ENCODE measurements at regions not wholly inside any gene's neighbourhood (a gene's known extent, or its start where the extent isn't known, plus 50 kb on each side); places are given as distances from the start of the nearest gene placed in this dataset.

GRCh38 chr3:20564966-20565365 is 379.0 kb upstream of the SGO1 start:
- Histone ChIP-seq H3K79me2 (ENCODE audit: control insufficient read depth, insufficient read depth, low read length, poor library complexity) (no peaks in the 10 kb centered on the region), H4K12ac (ENCODE audit: low read depth, low read length) (no peak overlapping the region), H2BK12ac (ENCODE audit: low read length) (no peak overlapping the region), H3K4me3 (ENCODE audit: low read depth, low read length) (no peak overlapping the region), H4K8ac (ENCODE audit: low read depth, low read length) (no peak overlapping the region), H3K36me3 (ENCODE audit: control insufficient read depth in 1 of 2, insufficient read depth in 2 of 2, low read length in 2 of 2) (no peaks in the 10 kb centered on the region), H3K27me3 (ENCODE audit: insufficient read depth, low read length) (no peaks in the 10 kb centered on the region), H4K91ac (ENCODE audit: low read depth, low read length) (no peak overlapping the region), H3K23ac (ENCODE audit: low read length) (no peak overlapping the region), H2BK5ac (ENCODE audit: low read depth, low read length, poor library complexity) (no peak overlapping the region), H2AFZ (ENCODE audit: insufficient read depth, low read length, poor library complexity) (no peak overlapping the region), H3K18ac (ENCODE audit: low read length) (no peak overlapping the region), H3K4me2 (ENCODE audit: low read length) (no peak overlapping the region), H3K14ac (ENCODE audit: low read length) (no peak overlapping the region), H2BK120ac (ENCODE audit: insufficient read depth, low read length, poor library complexity) (no peak overlapping the region), H3K4ac (ENCODE audit: low read depth, low read length) (no peak overlapping the region), H3K9ac (ENCODE audit: low read length) (no peak overlapping the region), H3K27ac (ENCODE audit: low read depth, low read length) (no peak overlapping the region), H3K9me3 (ENCODE audit: insufficient read depth, low read depth, low read length) (no peaks in the 10 kb centered on the region), H2AK5ac (ENCODE audit: low read length) (no peak overlapping the region), H3K4me1 (ENCODE audit: control insufficient read depth in 1 of 2, insufficient read depth in 2 of 2, low read length in 2 of 2) (peaks cover 2% of the 10 kb centered on the region in 2 experiments), H3K79me1 (ENCODE audit: low read length) (no peaks in the 10 kb centered on the region)
- DNase-seq: no peak
- WGBS (ENCODE audit: extremely low coverage, insufficient coverage, insufficient read length): no CpG with 5 or more reads among the region's 3 CpGs

GRCh38 chr3:20563985-20564384 is 378.0 kb upstream of the SGO1 start:
- no peak overlapping the region for H4K12ac ChIP-seq (ENCODE audit: low read depth, low read length)
- no CpG with 5 or more reads among the region's 2 CpGs for WGBS (ENCODE audit: extremely low coverage, insufficient coverage, insufficient read length)
- no peak overlapping the region for H2AFZ ChIP-seq (ENCODE audit: insufficient read depth, low read length, poor library complexity)
- H3K4me2 ChIP-seq (ENCODE audit: low read length): no peak overlapping the region
- no peak overlapping the region for H3K14ac ChIP-seq (ENCODE audit: low read length)
- H2BK120ac ChIP-seq (ENCODE audit: insufficient read depth, low read length, poor library complexity): no peak overlapping the region
- no peak overlapping the region for H4K91ac ChIP-seq (ENCODE audit: low read depth, low read length)
- no peaks in the 10 kb centered on the region for H3K9me3 ChIP-seq (ENCODE audit: insufficient read depth, low read depth, low read length)
- H3K27ac ChIP-seq (ENCODE audit: low read depth, low read length): no peak overlapping the region
- no peak overlapping the region for H3K4me3 ChIP-seq (ENCODE audit: low read depth, low read length)
- H2AK5ac ChIP-seq (ENCODE audit: low read length): no peak overlapping the region
- no peaks in the 10 kb centered on the region for H3K79me2 ChIP-seq (ENCODE audit: control insufficient read depth, insufficient read depth, low read length, poor library complexity)
- H2BK12ac ChIP-seq (ENCODE audit: low read length): no peak overlapping the region
- no peak overlapping the region for H3K4ac ChIP-seq (ENCODE audit: low read depth, low read length)
- H3K4me1 ChIP-seq (ENCODE audit: control insufficient read depth in 1 of 2, insufficient read depth in 2 of 2, low read length in 2 of 2): peaks cover 2% of the 10 kb centered on the region in 2 experiments
- H3K36me3 ChIP-seq (ENCODE audit: control insufficient read depth in 1 of 2, insufficient read depth in 2 of 2, low read length in 2 of 2): no peaks in the 10 kb centered on the region
- no peak overlapping the region for H4K8ac ChIP-seq (ENCODE audit: low read depth, low read length)
- no peaks in the 10 kb centered on the region for H3K79me1 ChIP-seq (ENCODE audit: low read length)
- no peaks in the 10 kb centered on the region for H3K27me3 ChIP-seq (ENCODE audit: insufficient read depth, low read length)
- no peak overlapping the region for H2BK5ac ChIP-seq (ENCODE audit: low read depth, low read length, poor library complexity)
- no peak overlapping the region for H3K9ac ChIP-seq (ENCODE audit: low read length)
- no peak overlapping the region for H3K18ac ChIP-seq (ENCODE audit: low read length)
- no peak for DNase-seq
- no peak overlapping the region for H3K23ac ChIP-seq (ENCODE audit: low read length)

- no peaks in the 10 kb centered on the region for H3K79me2 ChIP-seq (ENCODE audit: control insufficient read depth, insufficient read depth, low read length, poor library complexity)
- H2AK5ac ChIP-seq (ENCODE audit: low read length): no peak overlapping the region
- no peak overlapping the region for H3K27ac ChIP-seq (ENCODE audit: low read depth, low read length)
- no peaks in the 10 kb centered on the region for H3K9me3 ChIP-seq (ENCODE audit: insufficient read depth, low read depth, low read length)
- no peak overlapping the region for H2AFZ ChIP-seq (ENCODE audit: insufficient read depth, low read length, poor library complexity)
- no peak overlapping the region for H3K18ac ChIP-seq (ENCODE audit: low read length)
- no peak overlapping the region for H2BK12ac ChIP-seq (ENCODE audit: low read length)
- no peak overlapping the region for H3K4ac ChIP-seq (ENCODE audit: low read depth, low read length)
- H3K36me3 ChIP-seq (ENCODE audit: control insufficient read depth in 1 of 2, insufficient read depth in 2 of 2, low read length in 2 of 2): no peaks in the 10 kb centered on the region
- no peak overlapping the region for H3K4me3 ChIP-seq (ENCODE audit: low read depth, low read length)
- no peaks in the 10 kb centered on the region for H3K27me3 ChIP-seq (ENCODE audit: insufficient read depth, low read length)
- DNase-seq: no peak
- H2BK120ac ChIP-seq (ENCODE audit: insufficient read depth, low read length, poor library complexity): no peak overlapping the region
- peaks cover 2% of the 10 kb centered on the region in 2 experiments for H3K4me1 ChIP-seq (ENCODE audit: control insufficient read depth in 1 of 2, insufficient read depth in 2 of 2, low read length in 2 of 2)
- no peak overlapping the region for H4K12ac ChIP-seq (ENCODE audit: low read depth, low read length)
- no peaks in the 10 kb centered on the region for H3K79me1 ChIP-seq (ENCODE audit: low read length)
- no peak overlapping the region for H2BK5ac ChIP-seq (ENCODE audit: low read depth, low read length, poor library complexity)
- no peak overlapping the region for H3K4me2 ChIP-seq (ENCODE audit: low read length)
- WGBS (ENCODE audit: extremely low coverage, insufficient coverage, insufficient read length): no CpG with 5 or more reads among the region's 4 CpGs
- no peak overlapping the region for H3K14ac ChIP-seq (ENCODE audit: low read length)
- no peak overlapping the region for H3K9ac ChIP-seq (ENCODE audit: low read length)
- no peak overlapping the region for H4K8ac ChIP-seq (ENCODE audit: low read depth, low read length)
- H3K23ac ChIP-seq (ENCODE audit: low read length): no peak overlapping the region
- no peak overlapping the region for H4K91ac ChIP-seq (ENCODE audit: low read depth, low read length)
Observed at GRCh38 chr3:20563251-20563650, 377.2 kb upstream of the SGO1 start.

- H3K9me3 ChIP-seq (ENCODE audit: insufficient read depth, low read depth, low read length): no peaks in the 10 kb centered on the region
- no peak overlapping the region for H3K27ac ChIP-seq (ENCODE audit: low read depth, low read length)
- H2BK120ac ChIP-seq (ENCODE audit: insufficient read depth, low read length, poor library complexity): no peak overlapping the region
- no peak overlapping the region for H2AK5ac ChIP-seq (ENCODE audit: low read length)
- H4K91ac ChIP-seq (ENCODE audit: low read depth, low read length): no peak overlapping the region
- H3K36me3 ChIP-seq (ENCODE audit: control insufficient read depth in 1 of 2, insufficient read depth in 2 of 2, low read length in 2 of 2): no peaks in the 10 kb centered on the region
- H3K23ac ChIP-seq (ENCODE audit: low read length): no peak overlapping the region
- no peak overlapping the region for H3K4ac ChIP-seq (ENCODE audit: low read depth, low read length)
- H3K4me1 ChIP-seq (ENCODE audit: control insufficient read depth in 1 of 2, insufficient read depth in 2 of 2, low read length in 2 of 2): peaks cover 2% of the 10 kb centered on the region in 2 experiments
- H3K79me1 ChIP-seq (ENCODE audit: low read length): no peaks in the 10 kb centered on the region
- H3K4me2 ChIP-seq (ENCODE audit: low read length): no peak overlapping the region
- no peaks in the 10 kb centered on the region for H3K79me2 ChIP-seq (ENCODE audit: control insufficient read depth, insufficient read depth, low read length, poor library complexity)
- no peak overlapping the region for H2BK12ac ChIP-seq (ENCODE audit: low read length)
- H4K12ac ChIP-seq (ENCODE audit: low read depth, low read length): no peak overlapping the region
- no peaks in the 10 kb centered on the region for H3K27me3 ChIP-seq (ENCODE audit: insufficient read depth, low read length)
- no peak overlapping the region for H3K14ac ChIP-seq (ENCODE audit: low read length)
- no peak overlapping the region for H3K4me3 ChIP-seq (ENCODE audit: low read depth, low read length)
- H3K18ac ChIP-seq (ENCODE audit: low read length): no peak overlapping the region
- H4K8ac ChIP-seq (ENCODE audit: low read depth, low read length): no peak overlapping the region
- H2BK5ac ChIP-seq (ENCODE audit: low read depth, low read length, poor library complexity): no peak overlapping the region
- H2AFZ ChIP-seq (ENCODE audit: insufficient read depth, low read length, poor library complexity): no peak overlapping the region
- H3K9ac ChIP-seq (ENCODE audit: low read length): no peak overlapping the region
- WGBS (ENCODE audit: extremely low coverage, insufficient coverage, insufficient read length): no CpG with 5 or more reads among the region's 2 CpGs
- DNase-seq: no peak
Observed at GRCh38 chr3:20561166-20561565, 375.2 kb upstream of the SGO1 start.

All from trophoblast cell (in vitro differentiated cells and primary cell).